GM12878 (cell line): ENCODE measurements at regions not wholly inside any gene's neighbourhood (a gene's known extent, or its start where the extent isn't known, plus 50 kb on each side); places are given as distances from the start of the nearest gene placed in this dataset.

Experiments
- ATAC-seq: fragments of 200-7000 bp; cut with Tn5 transposase; 3 replicates; pipeline ENCODE4 v1.9.1; 2020; ENCODE audit warnings: mild to moderate bottlenecking, moderate library complexity
- BruUV-seq: library from RNA; stranded (reverse); fragments of 400-500 nt; replicated peaks from 2 replicates; lab custom pipeline; 2021; lab: Mats Ljungman, UMichigan
- CTCF ChIA-PET: fragments of 300-600 bp; sonication (Branson Sonifier 250); formaldehyde crosslinking; extraction: SDS; loops from one replicate; lab custom pipeline; 2021; ENCODE audit warnings: inconsistent platforms; lab: Yijun Ruan, JAX
- POLR2A ChIA-PET: fragments of 350-600 bp; formaldehyde crosslinking; extraction: SDS; loops from one replicate; lab custom pipeline; 2021; ENCODE audit warnings: inconsistent platforms; lab: Charles Lee
- RAD21 ChIA-PET: fragments of 300-600 bp; sonication (Branson Sonifier 250); formaldehyde crosslinking; loops from one replicate; lab custom pipeline; 2023; ENCODE audit warnings: antibody characterized with exemption; ENCODE audit not compliant: unreplicated experiment; lab: Charles Lee
- SMC1A ChIA-PET: fragments of 300-600 bp; sonication (Branson Sonifier 250); formaldehyde crosslinking; loops from one replicate; lab custom pipeline; 2023; ENCODE audit not compliant: unreplicated experiment, uncharacterized antibody; lab: Charles Lee
- DNase-seq: peaks from one replicate; pipeline ENCODE4 v3.0.0-alpha.2; 2011; ENCODE audit warnings: low read depth, low spot score
- FAIRE-seq: peaks from 3 replicates; lab custom pipeline; 2011; peaks lifted over from hg19 to GRCh38; lab: Jason Lieb, UNC
- H2AFZ ChIP-seq: 2 replicates; pipeline ENCODE4 v1.6.0; 2011; ENCODE audit warnings: low read depth, low read length, control low read depth; ENCODE audit not compliant: control insufficient read depth
- H3K27ac ChIP-seq: 2 replicates; pipeline ENCODE4 v1.5.1; 2011; ENCODE audit warnings: control low read depth; ENCODE audit not compliant: control insufficient read depth, insufficient read depth
- H3K27me3 ChIP-seq, 2 experiments: replicated peaks in 1 of 2; 2 replicates each; pipeline versions ENCODE4 v1.6.0 to v1.6.1; 2011; ENCODE audit warnings: low read length in 1 of 2; ENCODE audit not compliant: control insufficient read depth in 2 of 2, insufficient read depth in 2 of 2
- H3K36me3 ChIP-seq, 2 experiments: 2 replicates each; pipeline ENCODE4 v1.5.1; 2011; ENCODE audit warnings: low read length in 1 of 2; ENCODE audit not compliant: control insufficient read depth in 2 of 2, insufficient read depth in 2 of 2
- H3K4me1 ChIP-seq: 2 replicates; pipeline ENCODE4 v1.6.1; 2011; ENCODE audit warnings: mild to moderate bottlenecking, low read length, moderate library complexity, mixed read lengths; ENCODE audit not compliant: control insufficient read depth, insufficient read depth
- H3K4me2 ChIP-seq: 2 replicates; pipeline ENCODE4 v1.6.0; 2011; ENCODE audit warnings: control low read depth; ENCODE audit not compliant: control insufficient read depth, insufficient read depth
- H3K4me3 ChIP-seq: fragments of 200-600 bp; sonication (generic); 2 replicates; pipeline ENCODE4 v1.5.1; 2016
- H3K79me2 ChIP-seq: 2 replicates; pipeline ENCODE4 v1.6.0; 2011; ENCODE audit warnings: low read length; ENCODE audit not compliant: control insufficient read depth, insufficient read depth
- H3K9ac ChIP-seq: 2 replicates; pipeline ENCODE4 v1.8.0; 2011; ENCODE audit warnings: low read length, control low read depth, mixed read lengths; ENCODE audit not compliant: control insufficient read depth, insufficient read depth
- H3K9me3 ChIP-seq: replicated peaks from 3 replicates; pipeline ENCODE4 v1.5.1; 2011; ENCODE audit warnings: mild to moderate bottlenecking, low read length; ENCODE audit not compliant: control insufficient read depth, insufficient read depth
- H4K20me1 ChIP-seq: 2 replicates; pipeline ENCODE4 v1.6.0; 2011; ENCODE audit not compliant: control insufficient read depth, insufficient read depth
- CREM ChIP-seq: IDR thresholded peaks from 2 replicates; pipeline ENCODE4 v1.6.1; 2014; ENCODE audit warnings: antibody characterized with exemption, low read depth
- ETV6 ChIP-seq, 2 experiments: fragments of 450-650 bp in 1 of 2; IDR thresholded peaks in 1 of 2; conservative IDR thresholded peaks in 1 of 2; 2 replicates each; pipeline ENCODE4 v1.6.1; 2014; ENCODE audit warnings: antibody characterized with exemption in 1 of 2, borderline replicate concordance in 1 of 2, low read depth in 1 of 2, mild to moderate bottlenecking in 1 of 2, moderate library complexity in 1 of 2
- KAT2A ChIP-seq: conservative IDR thresholded peaks from 2 replicates; pipeline ENCODE4 v1.6.1; 2011; ENCODE audit warnings: low read depth, low read length; ENCODE audit not compliant: control insufficient read depth
- MTA2 ChIP-seq: fragments of 450-650 bp; IDR thresholded peaks from 2 replicates; pipeline ENCODE4 v1.6.1; 2016; ENCODE audit warnings: low read depth, mild to moderate bottlenecking, moderate library complexity
- MYC ChIP-seq: IDR thresholded peaks from 2 replicates; pipeline ENCODE4 v1.6.1; 2011; ENCODE audit warnings: mild to moderate bottlenecking, low read length, moderate library complexity, inconsistent platforms; ENCODE audit not compliant: insufficient read depth, insufficient replicate concordance, insufficient read length, severe bottlenecking
- NFYA ChIP-seq: IDR thresholded peaks from 2 replicates; pipeline ENCODE4 v1.6.1; 2011; ENCODE audit warnings: low read depth, mild to moderate bottlenecking, low read length, improper control_type of control experiment, borderline replicate concordance
- NR2F1 ChIP-seq: fragments of 450-650 bp; conservative IDR thresholded peaks from 2 replicates; pipeline ENCODE4 v1.6.1; 2017; ENCODE audit warnings: mild to moderate bottlenecking
- POLR2A ChIP-seq: IDR thresholded peaks from 2 replicates; pipeline ENCODE4 v1.6.1; 2011; ENCODE audit warnings: low read depth, mild to moderate bottlenecking, low read length
- POLR2AphosphoS2 ChIP-seq: IDR thresholded peaks from 2 replicates; pipeline ENCODE4 v1.6.1; 2011; ENCODE audit warnings: low read depth, mild to moderate bottlenecking, low read length, improper control_type of control experiment, moderate library complexity
- RAD51 ChIP-seq: fragments of 450-650 bp; IDR thresholded peaks from 2 replicates; pipeline ENCODE4 v1.6.1; 2016; ENCODE audit warnings: moderate library complexity, mild to moderate bottlenecking, inconsistent platforms
- RB1 ChIP-seq: fragments of 450-650 bp; formaldehyde crosslinking; IDR thresholded peaks from 2 replicates; pipeline ENCODE4 v1.6.1; 2017; ENCODE audit warnings: mild to moderate bottlenecking, borderline replicate concordance
- RBBP5 ChIP-seq: fragments of 200-600 bp; sonication (generic); conservative IDR thresholded peaks from 2 replicates; pipeline ENCODE4 v1.6.1; 2016
- SIX5 ChIP-seq: IDR thresholded peaks from 2 replicates; pipeline ENCODE4 v1.6.1; 2011; ENCODE audit warnings: mild to moderate bottlenecking, low read depth, low read length, moderate library complexity; ENCODE audit not compliant: severe bottlenecking
- SMC3 ChIP-seq: IDR thresholded peaks from 2 replicates; pipeline ENCODE4 v1.6.1; 2011; ENCODE audit warnings: low read length, improper control_type of control experiment, borderline replicate concordance
- TCF12 ChIP-seq: IDR thresholded peaks from 2 replicates; pipeline ENCODE4 v1.6.1; 2011; ENCODE audit warnings: low read depth, mild to moderate bottlenecking, low read length
- ZNF274 ChIP-seq: IDR thresholded peaks from one replicate; pipeline ENCODE4 v1.8.0; 2011; ENCODE audit not compliant: insufficient read length, insufficient read depth
- WGBS: methylation state at CpG from one replicate; pipeline ENCODE4 v1.1.6; 2016; ENCODE audit warnings: low lambda C conversion rate; ENCODE audit not compliant: insufficient replicate concordance, insufficient coverage; ENCODE audit errors: missing lambda C conversion rate; 5-methylcytosine and 5-hydroxymethylcytosine counted together
- in situ Hi-C: fragments of 300-500 bp; cut with MboI; formaldehyde crosslinking; loops from 9 replicates; pipeline ENCODE4 v1.14.3; 2018; ENCODE audit warnings: mixed read lengths
- intact Hi-C: fragments of 100-400 bp; cut with micrococcal nuclease; formaldehyde crosslinking; loops from one replicate; pipeline ENCODE4 v1.14.2; 2022; ENCODE audit not compliant: unreplicated experiment
- TF ChIP-seq, protein P1 (sequence below): IDR thresholded peaks from 2 replicates; pipeline ENCODE4 v1.6.1; 2011; ENCODE audit warnings: low read depth, mild to moderate bottlenecking, low read length, moderate library complexity, borderline replicate concordance; ENCODE audit errors: extremely low read depth
- TF ChIP-seq, protein P2 (sequence below): IDR thresholded peaks from 2 replicates; pipeline ENCODE4 v1.6.1; 2011; ENCODE audit warnings: low read depth, low read length, improper control_type of control experiment, borderline replicate concordance
- TF ChIP-seq, protein P3 (sequence below): IDR thresholded peaks from 2 replicates; pipeline ENCODE4 v1.6.1; 2011; ENCODE audit warnings: mild to moderate bottlenecking, low read depth, low read length, moderate library complexity; ENCODE audit not compliant: insufficient replicate concordance
- TF ChIP-seq, protein P4 (sequence below): fragments of 450-650 bp; IDR thresholded peaks from 2 replicates; pipeline ENCODE4 v1.6.1; 2014; ENCODE audit warnings: mild to moderate bottlenecking

DNA sequence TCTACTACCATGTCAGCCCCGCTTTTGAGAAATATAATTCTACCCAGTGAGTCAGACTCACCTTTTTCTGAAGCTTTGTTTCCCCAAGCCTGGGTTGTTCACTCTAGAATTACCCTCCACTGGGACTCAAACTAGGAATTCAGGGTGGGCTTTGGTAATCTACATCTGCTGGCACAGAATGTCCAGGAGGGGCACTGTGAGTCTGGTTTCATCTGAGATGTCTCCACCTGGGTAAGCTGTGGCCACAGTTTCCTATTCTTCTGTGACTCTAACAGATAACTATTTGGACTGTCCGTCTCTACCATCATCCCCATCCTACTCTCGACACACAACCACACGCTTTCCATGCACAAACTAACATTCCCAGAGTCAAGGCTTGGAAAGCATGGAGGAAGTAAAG is 457.2 kb downstream of the STK39 start:
- Histone ChIP-seq H3K36me3 (no peaks in the 10 kb centered on the region), H3K4me1 (no peaks in the 10 kb centered on the region), H3K9ac (no peak overlapping the region), H3K4me2 (no peak overlapping the region), H3K9me3 (no peaks in the 10 kb centered on the region), H3K27ac (no peak overlapping the region), H3K79me2 (no peaks in the 10 kb centered on the region), H4K20me1 (no peaks in the 10 kb centered on the region), H3K27me3 (peaks cover 0 to 2% of the 10 kb centered on the region in 2 experiments; a peak in 1 of 4 replicates), H3K4me3 (no peak overlapping the region), H2AFZ (no peak overlapping the region)
- no TSS peak for BruUV-seq
- CTCF ChIA-PET: interaction anchor here (1.0 kb wide), 1 partner anchor 328 kb away, joined by 3 read pairs; no protein-coding TSS in a partner anchor
- SMC1A ChIA-PET: interaction anchor here (1.4 kb wide), 1 partner anchor 56 kb away, joined by 3 read pairs; no protein-coding TSS in a partner anchor
- TF ChIP-seq NR2F1: no peak
- no peak for TF ChIP-seq MYC
- no peak for TF ChIP-seq POLR2A
- TF ChIP-seq, protein P1, sequence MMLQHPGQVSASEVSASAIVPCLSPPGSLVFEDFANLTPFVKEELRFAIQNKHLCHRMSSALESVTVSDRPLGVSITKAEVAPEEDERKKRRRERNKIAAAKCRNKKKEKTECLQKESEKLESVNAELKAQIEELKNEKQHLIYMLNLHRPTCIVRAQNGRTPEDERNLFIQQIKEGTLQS: no peak
- no peak for TF ChIP-seq ZNF274
- TF ChIP-seq NFYA: no peak
- no peak for TF ChIP-seq POLR2AphosphoS2
- TF ChIP-seq, protein P2, sequence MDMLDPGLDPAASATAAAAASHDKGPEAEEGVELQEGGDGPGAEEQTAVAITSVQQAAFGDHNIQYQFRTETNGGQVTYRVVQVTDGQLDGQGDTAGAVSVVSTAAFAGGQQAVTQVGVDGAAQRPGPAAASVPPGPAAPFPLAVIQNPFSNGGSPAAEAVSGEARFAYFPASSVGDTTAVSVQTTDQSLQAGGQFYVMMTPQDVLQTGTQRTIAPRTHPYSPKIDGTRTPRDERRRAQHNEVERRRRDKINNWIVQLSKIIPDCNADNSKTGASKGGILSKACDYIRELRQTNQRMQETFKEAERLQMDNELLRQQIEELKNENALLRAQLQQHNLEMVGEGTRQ: no peak
- no peak for TF ChIP-seq ETV6 (conservative IDR thresholded peaks at IDR 0.05 in 1 of 2, IDR thresholded peaks at IDR 0.05 in 1 of 2; ENCODE audit: borderline replicate concordance in 1 of 2, low read depth in 1 of 2)
- no peak for TF ChIP-seq TCF12
- no peak for TF ChIP-seq RB1
- no peak for TF ChIP-seq SIX5
- no peak for TF ChIP-seq SMC3
- TF ChIP-seq CREM: no peak
- TF ChIP-seq MTA2: no peak
- TF ChIP-seq KAT2A: no peak
- TF ChIP-seq, protein P3, sequence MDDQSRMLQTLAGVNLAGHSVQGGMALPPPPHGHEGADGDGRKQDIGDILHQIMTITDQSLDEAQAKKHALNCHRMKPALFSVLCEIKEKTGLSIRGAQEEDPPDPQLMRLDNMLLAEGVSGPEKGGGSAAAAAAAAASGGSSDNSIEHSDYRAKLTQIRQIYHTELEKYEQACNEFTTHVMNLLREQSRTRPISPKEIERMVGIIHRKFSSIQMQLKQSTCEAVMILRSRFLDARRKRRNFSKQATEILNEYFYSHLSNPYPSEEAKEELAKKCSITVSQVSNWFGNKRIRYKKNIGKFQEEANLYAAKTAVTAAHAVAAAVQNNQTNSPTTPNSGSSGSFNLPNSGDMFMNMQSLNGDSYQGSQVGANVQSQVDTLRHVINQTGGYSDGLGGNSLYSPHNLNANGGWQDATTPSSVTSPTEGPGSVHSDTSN: no peak
- TF ChIP-seq, protein P4, sequence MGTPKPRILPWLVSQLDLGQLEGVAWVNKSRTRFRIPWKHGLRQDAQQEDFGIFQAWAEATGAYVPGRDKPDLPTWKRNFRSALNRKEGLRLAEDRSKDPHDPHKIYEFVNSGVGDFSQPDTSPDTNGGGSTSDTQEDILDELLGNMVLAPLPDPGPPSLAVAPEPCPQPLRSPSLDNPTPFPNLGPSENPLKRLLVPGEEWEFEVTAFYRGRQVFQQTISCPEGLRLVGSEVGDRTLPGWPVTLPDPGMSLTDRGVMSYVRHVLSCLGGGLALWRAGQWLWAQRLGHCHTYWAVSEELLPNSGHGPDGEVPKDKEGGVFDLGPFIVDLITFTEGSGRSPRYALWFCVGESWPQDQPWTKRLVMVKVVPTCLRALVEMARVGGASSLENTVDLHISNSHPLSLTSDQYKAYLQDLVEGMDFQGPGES: no peak
- no peak for TF ChIP-seq RAD51
- no peak for TF ChIP-seq RBBP5
- RAD21 ChIA-PET: no interaction called here
- intact Hi-C loops: no loop called here
- POLR2A ChIA-PET: no interaction called here
- 61% methylated on average over 4 of the region's 4 CpGs for WGBS
- in situ Hi-C loops: no loop called here
- no peak for FAIRE-seq
- ATAC-seq: no peak
- DNase-seq: no peak
